Mucosa of rectum (tissue), 2 donors: ENCODE measurements at regions not wholly inside any gene's neighbourhood (a gene's known extent, or its start where the extent isn't known, plus 50 kb on each side); places are given as distances from the start of the nearest gene placed in this dataset.

Source experiments
- H3K27ac ChIP-seq, 2 donors: one replicate each; pipeline ENCODE4 v1.7.0; 2013; ENCODE audit warnings: inconsistent platforms in 2 of 2, low read depth in 2 of 2, low read length in 2 of 2
- H3K27me3 ChIP-seq, 2 donors: one replicate each; pipeline ENCODE4 v1.7.0; 2013; ENCODE audit warnings: low read length in 2 of 2; ENCODE audit not compliant: control insufficient read depth in 2 of 2, insufficient read depth in 2 of 2
- H3K36me3 ChIP-seq, 2 donors: one replicate each; pipeline ENCODE4 v1.7.0; 2013; ENCODE audit warnings: low read length in 2 of 2; ENCODE audit not compliant: control insufficient read depth in 2 of 2, insufficient read depth in 2 of 2
- H3K4me1 ChIP-seq, 2 donors: one replicate each; pipeline ENCODE4 v1.7.0; 2013; ENCODE audit warnings: low read length in 2 of 2, mild to moderate bottlenecking in 1 of 2; ENCODE audit not compliant: control insufficient read depth in 2 of 2, insufficient read depth in 2 of 2
- H3K4me3 ChIP-seq, 2 donors: one replicate each; pipeline ENCODE4 v1.7.0; 2013; ENCODE audit warnings: low read length in 2 of 2
- H3K9ac ChIP-seq, 2 donors: one replicate each; pipeline ENCODE4 v1.7.0; 2013; ENCODE audit warnings: low read length in 2 of 2, low read depth in 1 of 2, mild to moderate bottlenecking in 1 of 2
- H3K9me3 ChIP-seq, 2 donors: one replicate each; pipeline ENCODE4 v1.7.0; 2013; ENCODE audit warnings: low read length in 2 of 2; ENCODE audit not compliant: control insufficient read depth in 2 of 2
- donor health status: healthy.
- donor health status: Normal muscosa, but diverticular disease.

DNA sequence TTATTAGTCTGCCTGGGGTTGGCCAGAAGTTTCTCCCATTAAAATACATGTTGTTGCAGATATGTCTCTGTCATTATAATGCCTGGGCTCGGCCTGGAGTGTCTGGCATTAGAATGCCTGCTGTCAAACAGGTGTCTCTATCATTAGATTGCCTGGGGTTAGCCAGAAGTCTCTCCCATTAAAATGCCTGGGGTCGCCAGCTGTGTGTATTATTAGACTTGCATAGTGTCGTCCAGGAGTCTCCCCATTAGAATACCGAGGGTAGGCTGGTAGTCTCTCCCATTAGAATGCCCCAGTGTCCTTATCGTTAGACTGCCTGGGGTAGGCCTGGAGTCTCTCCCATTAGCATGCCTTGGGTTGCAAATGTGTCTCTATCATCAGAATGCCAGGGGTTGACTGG, 2270.8 kb downstream of the TP53TG3F start:
- H3K27me3 ChIP-seq: no peaks in the 10 kb centered on the region
- H3K4me3 ChIP-seq: no peak overlapping the region
- no peak overlapping the region for H3K27ac ChIP-seq
- no peak overlapping the region for H3K9ac ChIP-seq
- no peaks in the 10 kb centered on the region for H3K36me3 ChIP-seq
- peaks cover 0 to 1% of the 10 kb centered on the region in 2 donors for H3K9me3 ChIP-seq
- no peaks in the 10 kb centered on the region for H3K4me1 ChIP-seq

DNA sequence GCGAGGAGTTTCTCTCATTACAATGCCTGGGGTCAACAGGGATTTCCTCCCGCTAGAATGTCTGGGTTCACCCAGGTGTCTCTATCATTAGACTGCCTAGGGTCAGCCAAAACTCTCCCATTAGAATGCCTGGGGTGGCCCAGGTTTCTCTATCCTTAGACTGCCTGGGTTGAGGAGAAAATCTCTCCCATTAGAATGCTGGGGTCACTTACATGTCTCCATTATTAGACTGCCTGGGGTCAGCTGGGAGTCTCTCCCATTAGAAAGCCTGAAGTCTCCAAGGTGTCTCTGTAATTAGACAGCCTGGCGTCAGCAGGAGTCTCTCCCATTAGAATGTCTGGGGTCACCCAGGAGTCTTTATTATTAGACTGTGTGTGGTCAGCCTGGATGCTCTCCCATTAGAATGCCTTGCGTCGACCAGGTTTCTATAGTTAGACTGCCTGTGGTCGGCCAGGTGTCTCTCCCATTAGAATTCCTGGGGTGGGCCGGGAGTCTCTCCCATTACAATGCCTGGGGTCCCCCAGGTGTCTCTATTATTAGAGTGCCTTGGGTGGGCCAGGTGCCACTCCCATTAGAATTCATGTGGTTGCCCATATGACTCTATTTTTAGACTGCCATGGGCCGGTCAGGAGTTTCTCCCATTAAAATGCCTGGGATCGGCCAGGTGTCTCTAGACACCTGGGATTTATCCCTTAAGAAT, 2272.1 kb downstream of the TP53TG3F start:
- Histone ChIP-seq H3K27ac (no peak overlapping the region), H3K9ac (no peak overlapping the region), H3K9me3 (peaks cover 0 to 1% of the 10 kb centered on the region in 2 donors), H3K4me3 (no peak overlapping the region), H3K4me1 (no peaks in the 10 kb centered on the region), H3K27me3 (no peaks in the 10 kb centered on the region), H3K36me3 (no peaks in the 10 kb centered on the region)

DNA sequence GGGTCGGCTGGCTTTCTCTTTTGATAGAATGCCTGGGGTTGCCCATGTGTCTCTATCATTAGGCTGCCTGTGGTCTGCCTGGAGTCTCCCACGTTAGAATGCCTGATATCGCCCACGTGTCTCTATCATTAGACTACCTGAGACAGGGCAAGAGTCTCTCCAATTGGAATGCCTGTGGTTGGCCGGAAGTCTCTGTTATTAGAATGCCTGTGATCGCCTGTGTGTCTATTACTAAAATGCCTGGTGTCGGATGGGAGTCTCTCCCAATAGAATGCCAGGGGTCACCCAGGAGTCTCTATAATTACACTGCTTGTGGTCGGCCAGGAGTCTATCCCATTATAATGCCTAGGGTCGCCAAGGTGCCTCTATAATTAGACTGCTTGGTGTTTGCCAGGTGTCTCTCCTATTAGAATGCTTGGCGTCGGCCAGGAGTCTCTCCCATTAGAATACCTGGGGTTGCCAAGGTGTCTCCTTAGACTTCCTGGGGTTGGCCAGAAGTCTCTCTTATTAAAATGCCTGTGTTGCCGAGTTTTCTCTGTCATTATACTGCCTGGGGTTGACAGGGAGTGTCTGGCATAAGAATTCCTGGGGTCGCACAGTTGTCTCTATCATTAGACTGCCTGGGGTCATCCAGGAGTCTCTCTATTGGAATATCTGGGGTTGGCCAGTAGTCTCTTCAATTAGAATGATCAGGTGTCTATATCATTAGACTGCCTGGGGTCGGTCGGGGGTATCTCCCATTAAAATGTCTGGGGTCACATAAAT, 2272.8 kb downstream of the TP53TG3F start:
- no peaks in the 10 kb centered on the region for H3K36me3 ChIP-seq
- H3K9me3 ChIP-seq: peaks cover 0 to 1% of the 10 kb centered on the region in 2 donors

DNA sequence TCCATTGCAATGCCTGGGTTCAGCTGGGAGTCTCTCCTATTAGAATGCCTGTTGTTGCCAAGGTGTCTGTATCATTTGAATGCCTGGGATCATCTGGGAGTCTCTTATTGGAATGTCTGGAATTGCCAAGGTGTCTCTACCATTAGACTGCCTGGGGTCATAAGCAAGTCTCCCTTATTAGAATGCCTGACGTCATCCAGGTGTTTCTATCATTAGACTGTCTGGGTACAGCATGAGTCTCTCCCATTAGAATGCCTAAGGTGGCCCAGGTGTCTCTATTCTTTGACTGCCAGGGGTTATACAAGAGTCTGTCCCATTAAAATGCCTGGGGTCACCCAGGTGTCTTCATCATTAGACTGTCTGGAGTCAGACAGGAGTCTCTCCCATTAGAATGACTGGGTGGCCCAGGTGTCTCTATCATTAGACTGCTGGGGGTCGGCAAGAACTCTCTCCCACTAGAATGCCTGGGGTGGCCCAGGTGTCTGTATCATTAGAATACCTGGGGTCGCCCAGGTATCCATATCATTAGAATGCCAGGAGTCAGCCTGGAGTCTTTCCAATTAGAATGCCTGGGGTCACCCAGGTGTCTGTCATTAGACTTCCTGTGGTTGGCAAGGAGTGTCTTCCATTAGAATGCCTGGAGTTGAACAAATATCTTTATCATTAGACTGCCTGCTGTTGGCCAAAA, 2274.0 kb downstream of the TP53TG3F start:
- H3K4me3 ChIP-seq: no peak overlapping the region
- no peaks in the 10 kb centered on the region for H3K4me1 ChIP-seq
- H3K9ac ChIP-seq: no peak overlapping the region
- H3K36me3 ChIP-seq: no peaks in the 10 kb centered on the region
- no peaks in the 10 kb centered on the region for H3K27me3 ChIP-seq
- H3K27ac ChIP-seq: no peak overlapping the region
- H3K9me3 ChIP-seq: no peaks in the 10 kb centered on the region

More for the DNA sequence above, 2272.8 kb downstream of the TP53TG3F start:
- no peak overlapping the region for H3K4me3 ChIP-seq
- H3K4me1 ChIP-seq: no peaks in the 10 kb centered on the region
- H3K9ac ChIP-seq: no peak overlapping the region
- no peaks in the 10 kb centered on the region for H3K27me3 ChIP-seq
- no peak overlapping the region for H3K27ac ChIP-seq

DNA sequence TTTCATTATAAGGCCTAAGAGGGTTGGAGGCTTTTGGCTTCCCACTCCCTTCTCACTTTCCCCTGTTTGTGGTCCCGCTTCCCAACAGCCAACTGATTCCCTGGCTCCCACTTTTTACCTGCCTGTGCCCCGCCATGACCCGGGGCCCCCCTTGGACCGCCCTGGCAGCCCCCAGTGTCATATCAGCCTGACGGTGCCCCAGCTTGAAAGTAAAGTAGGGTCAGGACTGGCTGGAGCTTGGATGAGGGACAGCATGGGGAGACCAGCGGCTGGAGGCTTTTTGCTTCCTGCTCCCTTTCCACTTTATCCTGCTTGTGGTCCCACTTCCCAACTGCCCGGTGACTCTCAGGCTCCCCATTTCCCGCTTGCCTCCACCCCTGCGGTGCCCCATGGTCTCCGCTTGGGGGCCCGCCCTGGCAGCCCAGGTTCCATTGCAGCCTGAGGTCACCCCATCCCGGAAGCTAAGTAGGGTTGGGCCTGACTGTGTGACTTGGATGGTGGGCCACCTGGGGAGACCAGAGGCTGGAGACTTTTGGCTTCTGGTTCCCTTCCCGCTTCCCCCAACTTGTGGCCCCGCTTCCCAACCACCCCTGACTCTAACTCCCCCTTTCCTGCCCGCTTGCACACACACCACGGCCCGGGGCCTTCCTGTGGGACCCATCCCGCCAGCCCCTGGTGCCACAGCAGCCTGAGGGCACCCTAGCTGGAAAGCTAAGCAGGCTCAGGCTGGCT, 2274.7 kb downstream of the TP53TG3F start:
- Histone ChIP-seq H3K9ac (no peak overlapping the region), H3K36me3 (no peaks in the 10 kb centered on the region), H3K9me3 (no peaks in the 10 kb centered on the region), H3K4me1 (no peaks in the 10 kb centered on the region), H3K27me3 (no peaks in the 10 kb centered on the region), H3K4me3 (no peak overlapping the region), H3K27ac (no peak overlapping the region)

DNA sequence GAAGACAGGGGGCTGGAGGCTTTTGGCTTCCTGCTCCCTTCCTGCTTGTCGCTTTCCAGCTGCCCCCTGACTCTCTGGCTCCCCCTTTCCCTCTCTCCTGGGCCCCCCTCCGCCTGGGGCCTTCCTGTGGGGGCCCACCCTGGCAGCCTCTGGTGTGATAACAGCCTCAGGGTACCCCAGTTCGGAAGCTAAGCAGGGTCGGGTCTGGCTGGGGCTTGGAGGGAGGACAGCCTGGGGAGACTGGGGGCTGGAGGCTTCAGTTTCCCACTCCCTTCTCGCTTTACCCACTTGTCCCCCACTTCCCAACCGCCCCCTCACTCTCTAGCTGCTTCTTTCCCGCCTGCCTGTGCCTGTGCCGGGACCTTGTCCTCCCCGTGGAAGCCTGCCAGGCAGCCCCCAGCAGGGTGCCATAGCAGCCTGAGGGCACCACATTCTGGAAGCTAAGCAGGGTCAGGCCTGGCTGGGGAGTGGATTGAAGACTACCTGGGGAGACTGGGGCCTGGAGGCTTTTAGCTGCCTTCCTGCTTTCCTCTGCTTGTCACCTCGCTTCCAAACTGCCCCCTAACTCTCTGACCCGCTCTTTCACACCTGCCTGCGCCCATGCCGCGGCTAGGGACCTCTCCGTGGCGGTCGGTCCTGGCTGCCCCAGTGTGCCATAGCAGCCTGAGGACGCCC, 2275.5 kb downstream of the TP53TG3F start:
- H3K27me3 ChIP-seq: no peaks in the 10 kb centered on the region
- H3K4me3 ChIP-seq: no peak overlapping the region
- H3K9me3 ChIP-seq: no peaks in the 10 kb centered on the region
- no peak overlapping the region for H3K27ac ChIP-seq
- no peak overlapping the region for H3K9ac ChIP-seq
- H3K36me3 ChIP-seq: no peaks in the 10 kb centered on the region
- H3K4me1 ChIP-seq: no peaks in the 10 kb centered on the region

DNA sequence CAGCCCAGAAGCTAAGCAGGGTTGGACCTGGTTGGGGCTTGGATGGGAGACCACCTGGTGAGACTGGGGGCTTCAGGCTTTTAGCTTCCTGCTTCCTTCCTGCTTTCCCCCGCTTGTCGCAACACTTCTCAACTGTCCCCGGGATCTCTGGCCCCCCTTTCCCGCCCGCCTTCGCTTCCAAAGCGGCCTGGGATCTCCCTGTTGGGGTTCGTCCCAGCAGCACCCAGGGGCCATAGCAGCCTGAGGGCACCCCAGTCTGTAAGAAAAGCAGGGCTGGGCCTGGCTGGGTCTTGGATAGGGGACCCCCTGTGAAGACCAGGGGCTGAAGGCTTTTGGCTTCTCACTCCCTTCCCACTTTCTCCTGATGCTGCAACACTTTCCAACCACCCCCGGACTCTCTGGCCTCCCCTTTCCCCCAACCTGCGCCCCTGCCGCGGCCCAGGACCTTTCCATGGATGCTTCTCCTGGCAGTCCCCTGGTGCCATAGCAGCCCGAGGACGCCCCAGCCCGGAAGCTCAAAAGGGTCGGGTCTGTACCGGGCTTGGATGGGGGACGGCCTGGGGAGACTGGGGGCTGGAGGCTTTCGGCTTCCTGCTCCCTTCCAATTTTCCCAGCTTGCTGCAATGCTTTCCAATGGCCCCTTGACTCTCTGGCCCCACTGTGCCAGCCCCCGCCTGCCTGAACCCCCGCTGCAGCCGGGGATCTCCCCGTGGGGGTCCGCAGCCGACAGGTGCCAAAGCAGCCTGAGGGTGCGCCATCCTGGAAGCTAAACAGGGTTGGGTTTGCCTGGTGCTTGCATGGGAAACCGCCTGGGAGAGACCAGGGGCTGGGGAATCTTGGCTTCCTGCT, 2276.2 kb downstream of the TP53TG3F start:
- Histone ChIP-seq H3K27me3 (no peaks in the 10 kb centered on the region), H3K36me3 (no peaks in the 10 kb centered on the region), H3K9me3 (no peaks in the 10 kb centered on the region), H3K27ac (no peak overlapping the region), H3K4me3 (no peak overlapping the region), H3K4me1 (no peaks in the 10 kb centered on the region), H3K9ac (no peak overlapping the region)

DNA sequence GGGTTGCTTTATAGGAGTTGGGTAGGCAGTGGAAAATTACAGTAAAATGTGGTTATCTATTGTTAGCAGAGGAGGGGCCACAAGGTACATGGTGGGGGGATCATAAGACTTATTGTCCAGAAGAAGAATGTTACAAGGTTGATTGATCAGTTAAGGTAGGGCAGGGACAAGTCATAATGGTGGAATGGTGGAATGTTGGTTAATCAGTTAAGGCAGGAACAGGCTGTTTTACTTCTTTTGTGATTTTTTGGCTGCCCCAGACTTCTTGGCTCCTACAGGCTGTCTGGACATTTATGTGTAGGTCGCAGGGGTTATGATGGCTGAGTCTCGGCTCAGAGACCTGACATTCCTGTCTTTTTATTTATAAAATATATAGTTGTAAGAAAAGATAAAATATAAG, 2277.1 kb downstream of the TP53TG3F start:
- no peaks in the 10 kb centered on the region for H3K27me3 ChIP-seq
- H3K9me3 ChIP-seq: no peaks in the 10 kb centered on the region
- no peaks in the 10 kb centered on the region for H3K36me3 ChIP-seq
- no peaks in the 10 kb centered on the region for H3K4me1 ChIP-seq
- no peak overlapping the region for H3K4me3 ChIP-seq
- H3K9ac ChIP-seq: no peak overlapping the region
- no peak overlapping the region for H3K27ac ChIP-seq

DNA sequence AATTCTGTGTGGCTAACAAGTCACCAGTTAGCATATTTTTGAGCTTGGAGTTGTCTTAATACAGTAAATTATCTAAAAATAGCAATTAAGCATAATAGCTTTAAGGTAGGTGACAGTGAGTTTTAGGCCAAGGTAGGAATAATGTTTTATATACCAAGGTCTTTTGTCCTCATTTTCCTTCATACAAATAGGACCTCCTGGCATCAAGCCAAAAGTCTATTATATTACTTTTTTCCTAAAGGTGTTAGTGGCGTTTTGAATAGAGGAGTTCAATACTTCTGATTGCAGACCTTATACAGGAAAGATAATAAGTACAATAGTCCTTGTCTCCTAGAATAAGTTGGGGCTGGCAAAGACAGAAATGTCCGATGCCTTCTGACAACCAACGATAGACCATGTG, 2277.7 kb downstream of the TP53TG3F start:
- Histone ChIP-seq H3K9ac (no peak overlapping the region), H3K4me3 (no peak overlapping the region), H3K36me3 (no peaks in the 10 kb centered on the region), H3K27ac (no peak overlapping the region), H3K4me1 (no peaks in the 10 kb centered on the region), H3K9me3 (no peaks in the 10 kb centered on the region), H3K27me3 (no peaks in the 10 kb centered on the region)
